Heart right ventricle (tissue), 16 donors: ENCODE measurements at regions not wholly inside any gene's neighbourhood (a gene's known extent, or its start where the extent isn't known, plus 50 kb on each side); places are given as distances from the start of the nearest gene placed in this dataset.

ENCODE experiments used
- ATAC-seq, 8 donors: fragments of 200-7000 bp; cut with Tn5 transposase; one replicate each; pipeline ENCODE4 v1.9.1; 2020; ENCODE audit warnings: mild to moderate bottlenecking in 8 of 8, moderate library complexity in 8 of 8, moderate number of reproducible peaks in 1 of 8
- DNase-seq, 2 donors: peaks; one replicate each; pipeline ENCODE4 v3.0.0-alpha.2; 2020
- H3K27ac ChIP-seq, 10 donors: fragments of 200-600 bp; sonication (generic) in 2 of 10; one replicate each; pipeline versions ENCODE4 v1.5.0 to v1.8.0; 2020 to 2022; ENCODE audit warnings: mild to moderate bottlenecking in 3 of 10
- H3K27me3 ChIP-seq, 7 donors: fragments of 200-600 bp; one replicate each; pipeline ENCODE4 v1.8.0; 2021 to 2022; ENCODE audit warnings: mild to moderate bottlenecking in 2 of 7
- H3K36me3 ChIP-seq, 9 donors: fragments of 200-600 bp; sonication (generic) in 1 of 9; one replicate each; pipeline versions ENCODE4 v1.5.0 to v1.8.0; 2020 to 2022; ENCODE audit warnings: mild to moderate bottlenecking in 2 of 9
- H3K4me1 ChIP-seq, 9 donors: fragments of 200-600 bp; sonication (generic) in 1 of 9; one replicate each; pipeline versions ENCODE4 v1.5.0 to v1.8.0; 2020 to 2022; ENCODE audit warnings: mild to moderate bottlenecking in 4 of 9
- H3K4me3 ChIP-seq, 10 donors: fragments of 200-600 bp; sonication (generic) in 2 of 10; one replicate each; pipeline versions ENCODE4 v1.5.0 to v1.8.0; 2020 to 2022; ENCODE audit warnings: mild to moderate bottlenecking in 7 of 10, moderate library complexity in 2 of 10
- H3K9me3 ChIP-seq, 11 donors: fragments of 200-600 bp in 10 of 11; sonication (generic) in 2 of 11; one replicate each; pipeline versions ENCODE4 v1.5.0 to v1.8.0; 2013 to 2022; ENCODE audit warnings: mild to moderate bottlenecking in 2 of 11, control low read depth in 1 of 11, moderate library complexity in 1 of 11
- WGBS, 2 donors: extraction: QIAGEN DNeasy Blood & Tissue Kit; methylation state at CpG; one replicate each; pipeline ENCODE4 v1.1.7; 2013; ENCODE audit warnings: inconsistent platforms in 1 of 2; 5-methylcytosine and 5-hydroxymethylcytosine counted together
- intact Hi-C, 10 donors: fragments of 100-400 bp; cut with DNase I; formaldehyde crosslinking; loops; one replicate each; pipeline versions ENCODE4 v1.11.1 to v1.14.2; 2022
- TF ChIP-seq, protein P1 (sequence below), 9 donors: fragments of 200-600 bp; sonication (generic) in 2 of 9; IDR thresholded peaks; one replicate each; pipeline versions ENCODE4 v1.5.0 to v1.8.0; 2021 to 2022; ENCODE audit warnings: antibody characterized with exemption in 9 of 9, mild to moderate bottlenecking in 5 of 9, moderate library complexity in 1 of 9
- donor health status: Arrhythmogenic right ventricular cardiomyopathy.
- donor health status: ischemic (EF 13 %, LVEDD 7.1; RV severe dilation, severe dysfunction).
- donor health status: healthy with polysubstance abuse.
- donor health status: DM: no; HTN: yes; CAD: no.
- donor health status: DM: no; HTN: no; CAD: no.
- donor health status: ischemic (EF 25% LVEDD 6.9; RV normal size, moderate dysfunction).
- donor health status: ischemic (EF 25% LVEDD 5.7; RV mildly dilated, moderate dysfunction).
- donor health status: healthy.
- donor health status: DM: yes; HTN: yes; CAD: no.
- donor health status: Ischemic cardiomyopathy.
- donor health status: ischemic (EF 35%, LVEDD 5.7; RV mildly dilated, moderate dysfunction).
- donor health status: nonischemic (EF 11% LVEDD 7.7; RV severe dilation, severe dysfunction).
- donor health status: DM: yes; HTN: yes; CAD: no.
- donor health status: PGD.
- donor health status: ischemic (EF 29% LVEDD 5.4; RV normal size, mild dysfunction).
- donor health status: nonischemic (EF 23%, LVEDD 6.1; RV moderate dilation, normal function).

DNA sequence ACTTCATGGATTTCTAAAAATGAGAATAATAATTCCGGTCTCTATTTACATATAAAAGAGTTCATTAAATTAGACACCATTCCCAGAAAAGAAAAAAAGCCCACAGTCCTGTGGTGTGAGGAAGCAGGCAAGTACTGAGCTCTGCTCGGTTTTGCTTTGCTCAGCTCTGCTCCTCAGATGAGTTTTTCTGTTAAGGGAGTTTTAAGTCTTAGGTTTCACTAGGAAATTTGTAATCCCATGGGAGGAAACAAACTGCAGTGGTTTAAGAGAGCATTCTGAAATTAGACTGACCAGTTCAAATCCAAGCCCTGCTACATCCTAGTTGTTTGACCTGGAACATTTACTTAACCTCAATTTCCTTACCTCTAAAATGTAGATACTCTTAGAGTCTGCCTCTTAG is 338.6 kb upstream of the MMADHC start:
- Histone ChIP-seq H3K27ac (no peak overlapping the region), H3K27me3 (no peaks in the 10 kb centered on the region), H3K4me3 (no peak overlapping the region), H3K36me3 (no peaks in the 10 kb centered on the region), H3K4me1 (peaks cover 0 to 6% (median 0%) of the 10 kb centered on the region in 9 donors), H3K9me3 (peaks cover 0 to 5% (median 0%) of the 10 kb centered on the region in 11 donors)
- TF ChIP-seq, protein P1, sequence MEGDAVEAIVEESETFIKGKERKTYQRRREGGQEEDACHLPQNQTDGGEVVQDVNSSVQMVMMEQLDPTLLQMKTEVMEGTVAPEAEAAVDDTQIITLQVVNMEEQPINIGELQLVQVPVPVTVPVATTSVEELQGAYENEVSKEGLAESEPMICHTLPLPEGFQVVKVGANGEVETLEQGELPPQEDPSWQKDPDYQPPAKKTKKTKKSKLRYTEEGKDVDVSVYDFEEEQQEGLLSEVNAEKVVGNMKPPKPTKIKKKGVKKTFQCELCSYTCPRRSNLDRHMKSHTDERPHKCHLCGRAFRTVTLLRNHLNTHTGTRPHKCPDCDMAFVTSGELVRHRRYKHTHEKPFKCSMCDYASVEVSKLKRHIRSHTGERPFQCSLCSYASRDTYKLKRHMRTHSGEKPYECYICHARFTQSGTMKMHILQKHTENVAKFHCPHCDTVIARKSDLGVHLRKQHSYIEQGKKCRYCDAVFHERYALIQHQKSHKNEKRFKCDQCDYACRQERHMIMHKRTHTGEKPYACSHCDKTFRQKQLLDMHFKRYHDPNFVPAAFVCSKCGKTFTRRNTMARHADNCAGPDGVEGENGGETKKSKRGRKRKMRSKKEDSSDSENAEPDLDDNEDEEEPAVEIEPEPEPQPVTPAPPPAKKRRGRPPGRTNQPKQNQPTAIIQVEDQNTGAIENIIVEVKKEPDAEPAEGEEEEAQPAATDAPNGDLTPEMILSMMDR (IDR thresholded peaks at IDR 0.05), result no peak
- ATAC-seq (peak in 4 of 8 donors; percentile 30 to 61 (median 50)), DNase-seq (no peak)
- intact Hi-C loops, result no loop called here
- 43 to 49% methylated on average over 2 of the region's 2 CpGs for WGBS, 2 donors

DNA sequence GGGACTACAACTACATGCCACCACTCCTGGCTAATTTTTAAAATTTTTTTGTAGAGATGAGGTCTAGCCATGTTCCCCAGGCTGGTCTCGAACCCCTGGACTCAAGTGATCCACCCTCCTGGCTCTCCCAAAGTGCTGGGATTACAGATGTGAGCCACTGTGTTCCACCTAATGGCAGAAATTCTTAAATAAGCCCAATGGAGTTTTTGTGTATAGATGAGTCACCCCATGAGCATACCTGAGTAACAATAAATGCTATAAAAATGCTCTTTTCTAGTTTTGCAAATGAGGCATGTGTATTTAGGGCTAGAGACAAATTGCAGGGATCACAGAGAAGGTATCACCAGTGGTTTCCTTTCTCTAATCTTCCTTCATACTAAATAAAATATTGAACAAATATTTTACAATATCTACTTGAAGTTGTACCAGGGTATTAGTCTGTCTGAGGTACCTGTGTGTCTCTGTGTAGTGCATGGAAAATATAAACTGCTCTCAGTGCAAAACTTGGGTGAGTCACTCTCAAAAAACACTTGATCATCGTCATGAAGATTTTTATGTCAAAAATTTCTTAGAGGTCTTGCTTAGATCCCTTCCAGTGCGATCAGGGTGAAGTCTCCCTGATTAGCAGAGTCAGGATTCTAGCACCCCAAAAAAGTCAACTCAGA is 337.1 kb upstream of the MMADHC start:
- no peak for ATAC-seq
- intact Hi-C loops, result no loop called here
- H3K36me3 ChIP-seq, result no peaks in the 10 kb centered on the region
- WGBS, 2 donors, result 82 to 88% methylated on average over 3 of the region's 3 CpGs
- H3K27me3 ChIP-seq, result no peaks in the 10 kb centered on the region
- TF ChIP-seq, protein P1 (IDR thresholded peaks at IDR 0.05), result no peak
- no peak for DNase-seq
- no peak overlapping the region for H3K27ac ChIP-seq
- H3K9me3 ChIP-seq, result peaks cover 0 to 20% (median 5%) of the 10 kb centered on the region in 11 donors
- no peak overlapping the region for H3K4me3 ChIP-seq
- peaks cover 0 to 6% (median 0%) of the 10 kb centered on the region in 9 donors for H3K4me1 ChIP-seq

DNA sequence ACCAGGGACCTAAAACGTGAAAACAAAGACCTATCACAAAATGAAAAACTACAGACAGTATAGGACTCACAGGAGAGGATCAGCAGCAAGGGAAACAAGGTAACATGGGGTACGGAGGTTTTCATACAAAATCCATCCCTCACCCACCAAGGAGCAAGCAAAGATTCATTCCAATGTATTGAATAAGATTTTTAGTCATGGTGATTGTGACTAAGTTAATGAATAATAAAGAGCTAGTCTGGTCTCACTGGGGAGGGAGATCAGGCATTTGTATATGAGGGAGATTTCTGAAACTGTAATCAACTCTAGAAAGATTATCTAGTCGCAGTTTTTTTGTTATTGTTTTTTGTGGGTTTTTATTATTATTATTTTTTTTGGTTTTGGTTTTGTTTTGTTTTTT is 336.5 kb upstream of the MMADHC start:
- ATAC-seq, result no peak

DNA sequence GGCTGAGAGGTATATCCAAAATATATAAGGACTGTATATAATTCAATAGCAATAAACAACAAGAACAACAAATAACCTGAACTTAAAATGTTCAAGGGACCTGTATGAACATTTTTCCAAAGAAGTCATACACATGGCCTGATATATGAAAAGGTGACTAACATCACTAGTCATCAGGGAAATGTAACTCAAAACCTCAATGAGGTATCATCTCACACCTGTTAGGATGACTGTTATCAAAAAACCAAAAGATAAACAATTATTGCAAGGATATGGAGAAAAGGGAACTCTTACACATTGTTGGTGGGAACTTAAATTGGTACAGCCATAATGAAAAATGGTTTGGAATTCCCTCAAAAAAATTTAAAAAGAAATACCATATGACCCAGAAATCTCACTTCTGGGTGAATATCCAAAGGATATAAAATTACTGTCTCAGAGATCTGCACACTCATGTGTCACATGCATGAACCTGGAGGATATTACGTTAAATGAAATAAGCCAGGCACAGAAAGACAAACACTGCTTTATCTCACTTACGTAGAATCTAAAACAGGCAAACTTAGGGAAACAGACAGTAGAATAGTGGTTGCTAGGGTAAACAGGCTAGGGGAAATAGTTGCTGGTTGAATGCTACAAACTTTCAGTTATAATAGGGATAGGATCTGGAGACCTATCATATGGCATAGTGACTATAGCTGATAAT is 334.5 kb upstream of the MMADHC start:
- 85 to 89% methylated on average over 2 of the region's 2 CpGs for WGBS, 2 donors
- intact Hi-C loops, result no loop called here
- Histone ChIP-seq H3K9me3 (peaks cover 0 to 35% (median 10%) of the 10 kb centered on the region in 11 donors), H3K4me3 (no peak overlapping the region), H3K27me3 (no peaks in the 10 kb centered on the region), H3K4me1 (peaks cover 0 to 6% (median 0%) of the 10 kb centered on the region in 9 donors), H3K27ac (no peak overlapping the region), H3K36me3 (no peaks in the 10 kb centered on the region)
- ATAC-seq, result no peak
- TF ChIP-seq, protein P1 (IDR thresholded peaks at IDR 0.05), result no peak
- DNase-seq, result no peak

More for the DNA sequence above, 336.5 kb upstream of the MMADHC start:
- Histone ChIP-seq H3K27ac (no peak overlapping the region), H3K4me3 (no peak overlapping the region), H3K27me3 (no peaks in the 10 kb centered on the region), H3K36me3 (no peaks in the 10 kb centered on the region), H3K9me3 (peaks cover 0 to 26% (median 5%) of the 10 kb centered on the region in 11 donors), H3K4me1 (peaks cover 0 to 6% (median 0%) of the 10 kb centered on the region in 9 donors)
- 79 to 82% methylated on average over 3 of the region's 3 CpGs for WGBS, 2 donors
- no peak for DNase-seq
- TF ChIP-seq, protein P1 (IDR thresholded peaks at IDR 0.05), result no peak
- intact Hi-C loops, result no loop called here
